ENCODE measurements at regions not wholly inside any gene's neighbourhood (a gene's known extent, or its start where the extent isn't known, plus 50 kb on each side); places are given as distances from the start of the nearest gene placed in this dataset.

GRCh38 chr5:173537228-173537627 is 79.2 kb downstream of the BOD1 start:
- H3K27ac ChIP-seq (ENCODE audit: extremely low read depth, low read depth, low read length): no peak overlapping the region
- no peaks in the 10 kb centered on the region for H3K36me3 ChIP-seq (ENCODE audit: control insufficient read depth in 2 of 2, insufficient read depth in 1 of 2, low read length in 2 of 2)
- no peak for TF ChIP-seq ZSCAN23 (tag by site-specific recombination; IDR thresholded peaks at IDR 0.05)
- no peak for TF ChIP-seq ZNF792 (tag by site-specific recombination; IDR thresholded peaks at IDR 0.05)
- TF ChIP-seq ZNF48 (tag by site-specific recombination; IDR thresholded peaks at IDR 0.05): no peak
- no peak for TF ChIP-seq GLI4 (tag by site-specific recombination; IDR thresholded peaks at IDR 0.05)
- no peak for TF ChIP-seq ZBTB20 (tag by site-specific recombination; IDR thresholded peaks at IDR 0.05)
- no peak for TF ChIP-seq ZNF830 (tag by site-specific recombination; IDR thresholded peaks at IDR 0.05; ENCODE audit: low read depth)
- TF ChIP-seq ZBTB8A (tag by site-specific recombination; IDR thresholded peaks at IDR 0.05): no peak
- TF ChIP-seq ZNF266 (tag by site-specific recombination; IDR thresholded peaks at IDR 0.05; ENCODE audit: low read depth): no peak
- no peak for TF ChIP-seq ZNF530 (tag by site-specific recombination; IDR thresholded peaks at IDR 0.05; ENCODE audit: low read depth)
- TF ChIP-seq KLF1 (tag by site-specific recombination; IDR thresholded peaks at IDR 0.05): no peak
- TF ChIP-seq ZNF621 (tag by site-specific recombination; IDR thresholded peaks at IDR 0.05): no peak
- no peak for TF ChIP-seq ZNF76 (tag by site-specific recombination; IDR thresholded peaks at IDR 0.05; ENCODE audit: borderline replicate concordance, low read depth)
- TF ChIP-seq, protein P1, sequence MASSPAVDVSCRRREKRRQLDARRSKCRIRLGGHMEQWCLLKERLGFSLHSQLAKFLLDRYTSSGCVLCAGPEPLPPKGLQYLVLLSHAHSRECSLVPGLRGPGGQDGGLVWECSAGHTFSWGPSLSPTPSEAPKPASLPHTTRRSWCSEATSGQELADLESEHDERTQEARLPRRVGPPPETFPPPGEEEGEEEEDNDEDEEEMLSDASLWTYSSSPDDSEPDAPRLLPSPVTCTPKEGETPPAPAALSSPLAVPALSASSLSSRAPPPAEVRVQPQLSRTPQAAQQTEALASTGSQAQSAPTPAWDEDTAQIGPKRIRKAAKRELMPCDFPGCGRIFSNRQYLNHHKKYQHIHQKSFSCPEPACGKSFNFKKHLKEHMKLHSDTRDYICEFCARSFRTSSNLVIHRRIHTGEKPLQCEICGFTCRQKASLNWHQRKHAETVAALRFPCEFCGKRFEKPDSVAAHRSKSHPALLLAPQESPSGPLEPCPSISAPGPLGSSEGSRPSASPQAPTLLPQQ (tag by site-specific recombination; IDR thresholded peaks at IDR 0.05): no peak
- TF ChIP-seq, protein P2, sequence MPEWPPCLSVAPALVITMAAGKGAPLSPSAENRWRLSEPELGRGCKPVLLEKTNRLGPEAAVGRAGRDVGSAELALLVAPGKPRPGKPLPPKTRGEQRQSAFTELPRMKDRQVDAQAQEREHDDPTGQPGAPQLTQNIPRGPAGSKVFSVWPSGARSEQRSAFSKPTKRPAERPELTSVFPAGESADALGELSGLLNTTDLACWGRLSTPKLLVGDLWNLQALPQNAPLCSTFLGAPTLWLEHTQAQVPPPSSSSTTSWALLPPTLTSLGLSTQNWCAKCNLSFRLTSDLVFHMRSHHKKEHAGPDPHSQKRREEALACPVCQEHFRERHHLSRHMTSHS (tag by site-specific recombination; IDR thresholded peaks at IDR 0.05): no peak
- no peak for TF ChIP-seq SCRT1 (tag by site-specific recombination; IDR thresholded peaks at IDR 0.05; ENCODE audit: borderline replicate concordance)
- no peak for TF ChIP-seq ZNF394 (tag by site-specific recombination; IDR thresholded peaks at IDR 0.05; ENCODE audit: borderline replicate concordance)
- TF ChIP-seq ZFP69B (tag by site-specific recombination; IDR thresholded peaks at IDR 0.05): no peak
- no peak for TF ChIP-seq AEBP2 (tag by site-specific recombination; IDR thresholded peaks at IDR 0.05; ENCODE audit: borderline replicate concordance)
- TF ChIP-seq ZBTB44 (tag by site-specific recombination; IDR thresholded peaks at IDR 0.05): no peak
- no peak for TF ChIP-seq ZNF549 (tag by site-specific recombination; IDR thresholded peaks at IDR 0.05)
- no peak overlapping the region for H3K4me3 ChIP-seq (ENCODE audit: low read depth, low read length)
- no peaks in the 10 kb centered on the region for H3K9me3 ChIP-seq (ENCODE audit: control insufficient read depth, insufficient read depth, low read depth, low read length)
- ChIA-PET POLR2A (no interaction called here), CTCF (interaction anchor here (1.6 kb wide), 1 partner anchor 36 kb away, joined by 6 read pairs; no protein-coding TSS in a partner anchor)
- no peaks in the 10 kb centered on the region for H3K4me1 ChIP-seq (ENCODE audit: control insufficient read depth, insufficient read depth, low read length)

GRCh38 chr5:173535976-173536639 is 80.3 kb downstream of the BOD1 start:
- ChIA-PET POLR2A (no interaction called here), CTCF (no interaction called here)

More at GRCh38 chr5:173535976-173536639, 80.3 kb downstream of the BOD1 start:
- Histone ChIP-seq H3K9me3 (ENCODE audit: control insufficient read depth, insufficient read depth, low read depth, low read length) (no peaks in the 10 kb centered on the region), H3K36me3 (ENCODE audit: control insufficient read depth in 2 of 2, insufficient read depth in 1 of 2, low read length in 2 of 2) (no peaks in the 10 kb centered on the region), H3K4me1 (ENCODE audit: control insufficient read depth, insufficient read depth, low read length) (no peaks in the 10 kb centered on the region), H3K27ac (ENCODE audit: extremely low read depth, low read depth, low read length) (no peak overlapping the region), H3K4me3 (ENCODE audit: low read depth, low read length) (no peak overlapping the region)
- no peak for TF ChIP-seq ZNF121 (tag by site-specific recombination; IDR thresholded peaks at IDR 0.05)
- TF ChIP-seq, protein P3, sequence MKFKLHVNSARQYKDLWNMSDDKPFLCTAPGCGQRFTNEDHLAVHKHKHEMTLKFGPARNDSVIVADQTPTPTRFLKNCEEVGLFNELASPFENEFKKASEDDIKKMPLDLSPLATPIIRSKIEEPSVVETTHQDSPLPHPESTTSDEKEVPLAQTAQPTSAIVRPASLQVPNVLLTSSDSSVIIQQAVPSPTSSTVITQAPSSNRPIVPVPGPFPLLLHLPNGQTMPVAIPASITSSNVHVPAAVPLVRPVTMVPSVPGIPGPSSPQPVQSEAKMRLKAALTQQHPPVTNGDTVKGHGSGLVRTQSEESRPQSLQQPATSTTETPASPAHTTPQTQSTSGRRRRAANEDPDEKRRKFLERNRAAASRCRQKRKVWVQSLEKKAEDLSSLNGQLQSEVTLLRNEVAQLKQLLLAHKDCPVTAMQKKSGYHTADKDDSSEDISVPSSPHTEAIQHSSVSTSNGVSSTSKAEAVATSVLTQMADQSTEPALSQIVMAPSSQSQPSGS (tag by site-specific recombination; IDR thresholded peaks at IDR 0.05; ENCODE audit: low read depth): no peak
- TF ChIP-seq ZNF830 (tag by site-specific recombination; IDR thresholded peaks at IDR 0.05; ENCODE audit: low read depth): no peak
- TF ChIP-seq ZNF544 (tag by site-specific recombination; IDR thresholded peaks at IDR 0.05): no peak
